AG04449 (cell line): ENCODE measurements at regions not wholly inside any gene's neighbourhood (a gene's known extent, or its start where the extent isn't known, plus 50 kb on each side); places are given as distances from the start of the nearest gene placed in this dataset.

Experiments
- CTCF ChIA-PET: fragments of 350-600 bp; formaldehyde crosslinking; extraction: SDS; loops from one replicate; lab custom pipeline; 2021; ENCODE audit warnings: antibody characterized with exemption; lab: Yijun Ruan, JAX
- POLR2A ChIA-PET: fragments of 400-600, 350-600 bp; formaldehyde crosslinking; extraction: SDS; loops from one replicate; lab custom pipeline; 2020; ENCODE audit warnings: antibody characterized with exemption, inconsistent platforms; lab: Yijun Ruan, JAX
- DNase-seq: peaks from one replicate; pipeline ENCODE4 v3.0.0-alpha.2; 2010; ENCODE audit warnings: low read depth, low spot score
- H3K4me3 ChIP-seq: 2 replicates; pipeline ENCODE4 v1.5.1; 2011; ENCODE audit warnings: low read depth, mild to moderate bottlenecking, control low read depth, low read length
- CTCF ChIP-seq: IDR thresholded peaks from one replicate; pipeline ENCODE4 v1.5.1; 2011; ENCODE audit warnings: mild to moderate bottlenecking, moderate library complexity, low read length, control low read depth, inconsistent platforms; ENCODE audit not compliant: insufficient read depth; ENCODE audit errors: missing control alignments

GRCh38 chr6:8688821-8689220 is 253.5 kb upstream of the SLC35B3 start:
- no peak overlapping the region for H3K4me3 ChIP-seq
- CTCF ChIA-PET, result no interaction called here
- no peak for TF ChIP-seq CTCF
- no peak for DNase-seq
- POLR2A ChIA-PET, result no interaction called here

GRCh38 chr6:8686077-8686476 is 250.7 kb upstream of the SLC35B3 start:
- POLR2A ChIA-PET, result no interaction called here
- CTCF ChIA-PET, result no interaction called here
- DNase-seq, result no peak
- no peak for TF ChIP-seq CTCF
- H3K4me3 ChIP-seq, result no peak overlapping the region

- CTCF ChIA-PET, result no interaction called here
- no peak for DNase-seq
- POLR2A ChIA-PET, result no interaction called here
- no peak overlapping the region for H3K4me3 ChIP-seq
- no peak for TF ChIP-seq CTCF
These were observed 247.9 kb upstream of the SLC35B3 start for GRCh38 chr6:8683204-8683603.

GRCh38 chr6:8679823-8680222 is 244.5 kb upstream of the SLC35B3 start:
- POLR2A ChIA-PET, result no interaction called here
- TF ChIP-seq CTCF, result no peak
- no peak for DNase-seq
- CTCF ChIA-PET, result no interaction called here
- H3K4me3 ChIP-seq, result no peak overlapping the region

GRCh38 chr6:8678466-8678865 is 243.1 kb upstream of the SLC35B3 start:
- DNase-seq, result no peak
- ChIA-PET POLR2A (no interaction called here), CTCF (no interaction called here)
- no peak overlapping the region for H3K4me3 ChIP-seq
- TF ChIP-seq CTCF, result no peak

- CTCF ChIA-PET, result no interaction called here
- TF ChIP-seq CTCF, result no peak
- POLR2A ChIA-PET, result no interaction called here
- no peak overlapping the region for H3K4me3 ChIP-seq
- DNase-seq, result no peak
These were observed 238.8 kb upstream of the SLC35B3 start for GRCh38 chr6:8674126-8674525.
